ENCODE measurements at regions not wholly inside any gene's neighbourhood (a gene's known extent, or its start where the extent isn't known, plus 50 kb on each side); places are given as distances from the start of the nearest gene placed in this dataset.

- TF ChIP-seq, protein P1, sequence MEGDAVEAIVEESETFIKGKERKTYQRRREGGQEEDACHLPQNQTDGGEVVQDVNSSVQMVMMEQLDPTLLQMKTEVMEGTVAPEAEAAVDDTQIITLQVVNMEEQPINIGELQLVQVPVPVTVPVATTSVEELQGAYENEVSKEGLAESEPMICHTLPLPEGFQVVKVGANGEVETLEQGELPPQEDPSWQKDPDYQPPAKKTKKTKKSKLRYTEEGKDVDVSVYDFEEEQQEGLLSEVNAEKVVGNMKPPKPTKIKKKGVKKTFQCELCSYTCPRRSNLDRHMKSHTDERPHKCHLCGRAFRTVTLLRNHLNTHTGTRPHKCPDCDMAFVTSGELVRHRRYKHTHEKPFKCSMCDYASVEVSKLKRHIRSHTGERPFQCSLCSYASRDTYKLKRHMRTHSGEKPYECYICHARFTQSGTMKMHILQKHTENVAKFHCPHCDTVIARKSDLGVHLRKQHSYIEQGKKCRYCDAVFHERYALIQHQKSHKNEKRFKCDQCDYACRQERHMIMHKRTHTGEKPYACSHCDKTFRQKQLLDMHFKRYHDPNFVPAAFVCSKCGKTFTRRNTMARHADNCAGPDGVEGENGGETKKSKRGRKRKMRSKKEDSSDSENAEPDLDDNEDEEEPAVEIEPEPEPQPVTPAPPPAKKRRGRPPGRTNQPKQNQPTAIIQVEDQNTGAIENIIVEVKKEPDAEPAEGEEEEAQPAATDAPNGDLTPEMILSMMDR (IDR thresholded peaks at IDR 0.05) = no peak
- no peak for TF ChIP-seq POLR2AphosphoS5 (IDR thresholded peaks at IDR 0.05)
- TF ChIP-seq POLR2A (IDR thresholded peaks at IDR 0.05) = no peak
These were observed 94.7 kb upstream of the CDC42EP3 start for GRCh38 chr2:37766106-37766505.
